GM12878 (cell line): ENCODE measurements at regions not wholly inside any gene's neighbourhood (a gene's known extent, or its start where the extent isn't known, plus 50 kb on each side); places are given as distances from the start of the nearest gene placed in this dataset.

ENCODE experiments used
- CBX3 ChIP-seq: fragments of 200-600 bp; sonication (generic); IDR thresholded peaks from 2 replicates; pipeline ENCODE4 v1.6.1; 2016; ENCODE audit warnings: low read depth, borderline replicate concordance
- EGR1 ChIP-seq, 2 experiments: IDR thresholded peaks; 1 replicate in 1 of 2; 2 replicates in 1 of 2; pipeline ENCODE4 v1.6.1; 2011 to 2012; ENCODE audit warnings: low read depth in 2 of 2, low read length in 2 of 2, borderline replicate concordance in 1 of 2, mild to moderate bottlenecking in 1 of 2, moderate library complexity in 1 of 2
- RBBP5 ChIP-seq: fragments of 200-600 bp; sonication (generic); conservative IDR thresholded peaks from 2 replicates; pipeline ENCODE4 v1.6.1; 2016
- TBL1XR1 ChIP-seq: IDR thresholded peaks from 2 replicates; pipeline ENCODE4 v1.6.1; 2012; ENCODE audit warnings: low read depth, low read length, improper control_type of control experiment
- ZNF217 ChIP-seq: fragments of 450-650 bp; IDR thresholded peaks from 2 replicates; pipeline ENCODE4 v1.6.1; 2017; ENCODE audit warnings: antibody characterized with exemption, mild to moderate bottlenecking
- TF ChIP-seq, protein P1 (sequence below), 3 experiments: IDR thresholded peaks in 2 of 3; conservative IDR thresholded peaks in 1 of 3; 2 replicates each; pipeline ENCODE4 v1.5.1; 2011; ENCODE audit warnings: low read depth in 3 of 3, low read length in 3 of 3, mild to moderate bottlenecking in 3 of 3, control low read depth in 2 of 3, moderate library complexity in 2 of 3, inconsistent platforms in 1 of 3, mixed read lengths in 1 of 3; ENCODE audit not compliant: control insufficient read depth in 2 of 3, insufficient read depth in 1 of 3; ENCODE audit errors: extremely low read depth in 1 of 3

DNA sequence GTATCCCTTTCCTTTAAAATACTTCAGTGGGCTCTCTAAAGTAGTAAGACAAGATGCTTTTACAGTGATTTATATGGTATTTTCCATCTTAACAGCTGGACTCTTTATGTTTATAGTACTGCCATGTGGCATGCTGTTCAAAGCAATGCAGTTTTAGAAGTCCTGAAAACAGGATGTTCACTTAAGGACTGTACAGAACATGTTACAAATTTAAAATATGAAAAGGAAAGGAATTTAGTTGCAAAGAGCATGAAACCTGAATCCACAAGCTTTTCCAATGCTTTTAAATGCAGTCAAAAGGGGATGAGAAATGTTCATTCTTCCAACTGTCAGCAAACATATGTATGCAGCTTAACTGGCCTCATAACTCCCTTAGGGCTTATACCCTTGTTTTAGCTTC, 580.2 kb downstream of the EFNA5 start:
- no peak for TF ChIP-seq TBL1XR1
- TF ChIP-seq ZNF217, result no peak
- TF ChIP-seq RBBP5, result no peak
- no peak for TF ChIP-seq CBX3
- TF ChIP-seq EGR1 (IDR thresholded peaks at IDR 0.05; ENCODE audit: borderline replicate concordance in 1 of 2, low read depth in 2 of 2, low read length in 2 of 2), result no peak
- TF ChIP-seq, protein P1, sequence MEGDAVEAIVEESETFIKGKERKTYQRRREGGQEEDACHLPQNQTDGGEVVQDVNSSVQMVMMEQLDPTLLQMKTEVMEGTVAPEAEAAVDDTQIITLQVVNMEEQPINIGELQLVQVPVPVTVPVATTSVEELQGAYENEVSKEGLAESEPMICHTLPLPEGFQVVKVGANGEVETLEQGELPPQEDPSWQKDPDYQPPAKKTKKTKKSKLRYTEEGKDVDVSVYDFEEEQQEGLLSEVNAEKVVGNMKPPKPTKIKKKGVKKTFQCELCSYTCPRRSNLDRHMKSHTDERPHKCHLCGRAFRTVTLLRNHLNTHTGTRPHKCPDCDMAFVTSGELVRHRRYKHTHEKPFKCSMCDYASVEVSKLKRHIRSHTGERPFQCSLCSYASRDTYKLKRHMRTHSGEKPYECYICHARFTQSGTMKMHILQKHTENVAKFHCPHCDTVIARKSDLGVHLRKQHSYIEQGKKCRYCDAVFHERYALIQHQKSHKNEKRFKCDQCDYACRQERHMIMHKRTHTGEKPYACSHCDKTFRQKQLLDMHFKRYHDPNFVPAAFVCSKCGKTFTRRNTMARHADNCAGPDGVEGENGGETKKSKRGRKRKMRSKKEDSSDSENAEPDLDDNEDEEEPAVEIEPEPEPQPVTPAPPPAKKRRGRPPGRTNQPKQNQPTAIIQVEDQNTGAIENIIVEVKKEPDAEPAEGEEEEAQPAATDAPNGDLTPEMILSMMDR (IDR thresholded peaks at IDR 0.05 in 2 of 3, conservative IDR thresholded peaks at IDR 0.05 in 1 of 3; ENCODE audit: control insufficient read depth in 2 of 3, extremely low read depth in 1 of 3, insufficient read depth in 1 of 3, low read depth in 3 of 3, low read length in 3 of 3), result no peak
